GM18499 (cell line): ENCODE measurements at regions not wholly inside any gene's neighbourhood (a gene's known extent, or its start where the extent isn't known, plus 50 kb on each side); places are given as distances from the start of the nearest gene placed in this dataset.

Experiments used
- ATAC-seq: cut with Tn5 transposase; IDR thresholded peaks from one replicate; pipeline ENCODE4 v1.9.1; 2021; ENCODE audit warnings: moderate number of reproducible peaks; ENCODE audit not compliant: insufficient read depth, unreplicated experiment

GRCh38 chr4:187782286-187782824 is 213.2 kb upstream of the ZFP42 start:
- ATAC-seq: no peak

GRCh38 chr4:187786190-187786589 is 209.4 kb upstream of the ZFP42 start:
- no peak for ATAC-seq

- ATAC-seq: no peak
Observed at GRCh38 chr4:187789078-187789477, 206.5 kb upstream of the ZFP42 start.

GRCh38 chr4:187795737-187796136 is 199.8 kb upstream of the ZFP42 start:
- ATAC-seq: no peak

GRCh38 chr4:187798385-187798784 is 197.2 kb upstream of the ZFP42 start:
- ATAC-seq: no peak

- no peak for ATAC-seq
Observed at GRCh38 chr4:187799735-187800134, 195.8 kb upstream of the ZFP42 start.

GRCh38 chr4:187811591-187811990 is 184.0 kb upstream of the ZFP42 start:
- ATAC-seq: no peak

- no peak for ATAC-seq
Observed at GRCh38 chr4:187814737-187815465, 180.7 kb upstream of the ZFP42 start.

GRCh38 chr4:187826725-187827124 is 168.8 kb upstream of the ZFP42 start:
- no peak for ATAC-seq

GRCh38 chr4:187827631-187828030 is 167.9 kb upstream of the ZFP42 start:
- no peak for ATAC-seq

- no peak for ATAC-seq
Observed at GRCh38 chr4:187839765-187840164, 155.8 kb upstream of the ZFP42 start.

GRCh38 chr4:187840814-187841213 is 154.8 kb upstream of the ZFP42 start:
- ATAC-seq: no peak

- no peak for ATAC-seq
Observed at GRCh38 chr4:187849556-187850225, 145.9 kb upstream of the ZFP42 start.

GRCh38 chr4:187865914-187866313 is 129.7 kb upstream of the ZFP42 start:
- ATAC-seq: no peak

- ATAC-seq: no peak
Observed at GRCh38 chr4:187883049-187883448, 112.5 kb upstream of the ZFP42 start.

GRCh38 chr4:187883836-187884475 is 111.6 kb upstream of the ZFP42 start:
- no peak for ATAC-seq

GRCh38 chr4:187887906-187888305 is 107.7 kb upstream of the ZFP42 start:
- ATAC-seq: no peak

GRCh38 chr4:187889651-187890050 is 105.9 kb upstream of the ZFP42 start:
- ATAC-seq: no peak

- ATAC-seq: no peak
Observed at GRCh38 chr4:187893418-187893817, 102.2 kb upstream of the ZFP42 start.

- ATAC-seq: no peak
Observed at GRCh38 chr4:187903106-187903505, 92.5 kb upstream of the ZFP42 start.

GRCh38 chr4:187903700-187904099 is 91.9 kb upstream of the ZFP42 start:
- ATAC-seq: no peak
